ENCODE measurements at regions not wholly inside any gene's neighbourhood (a gene's known extent, or its start where the extent isn't known, plus 50 kb on each side); places are given as distances from the start of the nearest gene placed in this dataset.

GRCh38 chr6:19050765-19051164 is 663.6 kb downstream of the RNF144B start:
- TF ChIP-seq CTCF (IDR thresholded peaks at IDR 0.05), result no peak
- TF ChIP-seq EP300 (IDR thresholded peaks at IDR 0.05), result no peak
- TF ChIP-seq POLR2A (IDR thresholded peaks at IDR 0.05; ENCODE audit: low read depth), result no peak

Measured in esophagus muscularis mucosa (tissue), 4 donors.